Caki2 (cell line): ENCODE measurements at regions not wholly inside any gene's neighbourhood (a gene's known extent, or its start where the extent isn't known, plus 50 kb on each side); places are given as distances from the start of the nearest gene placed in this dataset.

Experiments
- DNase-seq: peaks from one replicate; pipeline ENCODE4 v3.0.0-alpha.2; 2015; ENCODE audit warnings: low read depth
- in situ Hi-C: cut with HindIII; loops from 2 replicates; pipeline ENCODE4 v1.10.0; 2016; ENCODE audit warnings: low sequenced_read_pairs, low pct_unique_long_range_greater_than_20kb, mixed read lengths

DNA sequence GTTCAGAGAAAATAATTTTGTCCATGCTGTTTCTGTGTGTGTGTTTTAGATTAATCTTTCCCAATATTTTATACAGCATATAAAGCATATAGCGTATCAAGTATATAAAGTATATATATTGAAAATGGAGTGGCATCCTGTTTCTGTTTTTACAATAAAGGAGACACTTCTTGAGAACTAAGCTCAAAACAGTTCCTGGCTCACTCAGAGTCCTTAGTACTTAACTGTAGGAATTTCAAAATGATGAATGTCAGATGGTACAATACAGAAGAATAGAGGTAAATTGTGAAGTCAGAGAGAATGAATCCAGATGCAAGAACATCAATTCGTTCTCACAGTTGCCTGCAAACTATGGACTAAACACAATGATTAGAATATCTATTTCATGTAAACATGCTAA lies 68.7 kb upstream of the TAS2R1 start:
- no peak for DNase-seq
- in situ Hi-C loops, result no loop called here

DNA sequence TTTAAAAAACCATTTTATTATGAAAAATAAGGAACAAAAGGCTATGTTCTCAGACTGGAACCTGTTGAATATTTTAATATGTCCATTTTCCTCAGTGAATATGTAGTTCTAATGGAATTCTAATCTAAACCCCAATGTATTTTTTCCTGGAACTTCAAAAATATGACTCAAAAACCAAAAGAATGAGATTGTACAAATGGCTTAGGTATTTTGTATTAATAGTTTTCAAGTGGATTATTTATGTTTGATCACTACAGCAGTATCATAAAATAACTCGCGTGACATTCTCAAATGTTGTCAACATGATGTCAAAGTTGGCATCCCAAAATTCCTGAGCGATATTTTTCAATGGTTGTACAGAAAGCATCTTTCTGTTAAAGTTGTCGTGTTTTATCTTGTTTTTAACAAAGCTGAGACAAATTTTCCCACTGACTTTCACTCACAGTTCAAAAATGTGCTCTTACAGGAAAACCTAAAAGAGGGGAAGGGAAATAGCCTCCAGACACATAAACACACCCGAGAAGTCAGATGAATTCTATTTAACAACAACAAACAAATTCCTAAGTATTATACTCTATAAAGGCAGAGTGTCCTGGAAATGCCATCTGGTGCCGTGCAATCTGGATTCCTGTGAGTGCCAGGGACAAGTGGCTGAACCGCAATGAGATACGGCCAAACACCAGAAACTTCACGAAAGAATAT lies 68.1 kb upstream of the TAS2R1 start:
- in situ Hi-C loops, result no loop called here
- no peak for DNase-seq

DNA sequence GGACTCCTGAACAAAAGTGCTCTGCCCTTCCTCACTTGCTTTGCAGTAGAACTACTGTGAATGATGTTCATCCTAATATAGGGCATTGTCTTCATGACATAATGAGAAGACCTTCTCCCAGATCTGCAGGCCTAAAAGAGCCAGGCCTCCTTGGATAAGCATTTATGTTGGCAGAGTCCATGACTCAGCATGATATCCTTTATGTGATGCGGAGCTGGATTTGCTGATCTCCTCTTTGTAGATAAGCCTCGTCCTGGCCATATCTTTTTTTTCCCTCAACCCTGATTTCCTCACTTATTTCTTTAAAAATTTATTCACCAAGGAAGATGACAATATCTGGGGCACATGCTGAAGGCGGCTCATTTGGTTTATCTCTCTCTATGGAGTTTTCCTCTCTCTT lies 62.4 kb upstream of the TAS2R1 start:
- in situ Hi-C loops, result no loop called here
- DNase-seq, result no peak

DNA sequence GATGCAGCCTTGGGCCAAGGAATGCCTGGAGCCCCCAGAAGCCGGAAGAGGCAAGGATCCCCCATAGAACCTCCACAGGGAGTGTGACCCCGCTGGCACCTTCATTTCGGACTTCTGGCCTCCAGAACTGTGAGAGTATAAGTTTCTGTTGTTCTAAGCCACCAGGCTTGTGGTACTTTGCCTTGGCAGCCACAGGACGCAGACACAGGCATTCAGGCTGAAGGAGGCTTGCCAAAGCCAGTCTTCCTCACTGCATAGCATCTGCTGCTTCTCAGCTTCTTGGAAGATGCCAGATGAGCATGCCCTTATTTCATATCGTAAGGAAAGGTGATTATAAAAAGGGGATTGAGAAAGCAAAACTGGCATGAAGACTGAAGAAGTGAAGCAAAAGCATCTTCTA lies 61.1 kb upstream of the TAS2R1 start:
- DNase-seq, result no peak
- in situ Hi-C loops, result no loop called here

DNA sequence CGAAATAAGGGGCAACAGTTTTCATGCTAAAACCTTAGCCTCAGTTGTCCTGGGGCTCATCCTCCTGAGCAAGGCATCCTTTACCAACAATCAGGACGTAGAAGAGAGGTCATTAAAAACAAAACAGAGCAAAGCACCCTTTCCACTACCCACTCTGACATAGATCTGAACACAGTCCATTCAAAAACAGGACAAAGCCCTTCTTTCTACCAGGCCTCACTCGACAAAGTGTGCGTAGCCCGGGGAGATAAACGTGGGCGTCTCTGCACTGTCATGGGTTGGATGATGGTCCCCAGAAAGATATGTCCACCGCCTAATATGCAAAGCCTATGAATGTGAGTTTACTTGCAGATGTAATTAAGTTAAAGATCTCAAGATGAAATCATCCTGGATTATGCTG lies 60.6 kb upstream of the TAS2R1 start:
- no peak for DNase-seq
- in situ Hi-C loops, result no loop called here

DNA sequence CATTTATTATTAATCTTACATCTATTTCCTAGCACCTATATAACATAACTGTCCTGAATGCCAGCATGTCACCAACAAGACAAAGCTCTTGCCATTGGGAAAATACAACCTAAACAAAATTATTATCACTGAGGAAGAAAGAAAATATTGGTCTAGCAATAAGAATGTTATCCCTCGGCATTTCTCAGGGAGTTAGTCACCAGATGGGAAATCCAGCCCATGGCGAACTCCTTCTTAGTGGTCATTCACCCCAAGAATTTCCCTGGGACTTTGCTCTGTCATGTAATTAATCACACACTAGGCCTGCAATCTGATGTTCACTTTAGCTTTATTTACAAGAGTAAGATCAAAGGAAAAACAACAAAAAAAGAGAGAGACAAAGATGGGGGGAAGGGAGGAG lies 56.1 kb upstream of the TAS2R1 start:
- peak; percentile 64 for DNase-seq
- in situ Hi-C loops, result no loop called here

DNA sequence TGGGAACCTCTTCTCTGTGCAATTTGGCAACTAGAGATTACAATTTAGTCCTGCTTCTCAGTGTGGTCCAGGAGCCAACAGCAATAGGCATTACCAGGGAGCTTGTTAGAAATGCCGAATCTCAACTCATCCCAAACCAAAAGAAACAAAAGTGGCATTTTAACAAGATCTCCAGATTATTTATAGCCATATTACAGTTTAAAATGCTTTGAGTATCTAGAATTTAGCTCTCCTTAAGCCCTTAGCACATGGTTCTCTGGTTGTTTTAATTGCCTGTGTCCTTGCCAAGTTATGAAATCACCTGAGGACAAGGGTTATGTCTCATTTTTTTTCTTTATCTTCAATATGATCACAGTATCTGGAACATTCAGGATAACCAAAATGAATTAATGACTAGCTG lies 51.6 kb upstream of the TAS2R1 start:
- no peak for DNase-seq
- in situ Hi-C loops, result no loop called here
